GM18909 (cell line): ENCODE measurements at regions not wholly inside any gene's neighbourhood (a gene's known extent, or its start where the extent isn't known, plus 50 kb on each side); places are given as distances from the start of the nearest gene placed in this dataset.
"Not testable (repeated sequence)": the region's sequence is repeated elsewhere in the genome, so short reads cannot be mapped to it uniquely, and the experiment has no call there.

Source experiments
- ATAC-seq: cut with Tn5 transposase; IDR thresholded peaks from one replicate; pipeline ENCODE4 v1.9.1; 2021; ENCODE audit warnings: mild to moderate bottlenecking; ENCODE audit not compliant: unreplicated experiment, poor library complexity

DNA sequence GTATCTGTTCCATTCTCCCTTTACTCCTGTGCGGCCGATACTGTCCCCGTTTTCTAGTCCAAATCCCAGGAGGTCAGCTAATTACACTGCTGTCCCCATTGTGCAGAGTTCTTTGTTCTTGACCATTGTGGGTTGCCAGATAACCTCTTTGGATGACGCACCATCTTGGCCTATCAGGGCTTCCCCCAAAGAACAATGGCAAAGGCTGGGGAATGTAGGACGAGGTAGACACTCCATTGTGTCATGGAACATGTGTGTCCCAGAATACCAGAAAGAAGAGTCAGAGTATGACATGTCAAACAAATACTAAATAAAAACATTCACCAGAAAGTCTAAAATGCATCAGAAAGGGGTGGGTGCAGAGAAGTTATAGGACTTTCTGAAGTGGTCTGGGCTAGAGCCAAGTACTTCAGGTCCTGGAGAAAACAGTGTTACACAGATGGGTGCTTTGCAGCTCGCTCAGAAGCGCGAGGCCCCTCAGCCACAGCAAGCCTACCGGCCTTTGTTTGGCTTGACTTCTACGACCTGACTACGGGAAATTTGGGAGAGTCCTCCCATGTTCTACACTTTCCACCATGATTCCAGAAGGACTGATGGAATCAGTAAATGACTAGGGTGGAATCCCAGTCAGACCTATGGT, 83.2 kb upstream of the SSBP2 start:
- no peak for ATAC-seq

GRCh38 chr5:81830596-81830995, 79.7 kb upstream of the SSBP2 start:
- no peak for ATAC-seq

DNA sequence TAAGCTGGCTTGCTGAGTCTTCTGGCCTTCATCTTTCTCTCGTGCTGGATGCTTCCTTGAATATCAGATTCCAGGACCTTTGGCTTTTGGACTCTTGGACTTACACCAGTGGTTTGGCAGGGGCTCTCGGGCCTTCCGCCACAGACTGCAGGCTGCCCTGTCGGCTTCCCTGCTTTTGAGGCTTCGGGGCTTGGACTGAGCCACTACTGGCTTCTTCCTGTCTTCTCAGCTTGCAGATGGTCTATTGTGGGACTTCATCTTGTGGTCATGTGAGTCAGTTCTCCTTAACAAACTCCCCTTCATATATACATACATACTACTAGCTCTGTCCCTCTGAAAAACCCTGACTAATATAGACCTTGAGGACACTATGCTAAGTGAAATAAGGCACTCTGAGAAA, 78.3 kb upstream of the SSBP2 start:
- no peak for ATAC-seq

- ATAC-seq, result no peak
Measured at GRCh38 chr5:81827500-81827899, 76.6 kb upstream of the SSBP2 start.

GRCh38 chr5:81826128-81826527, 75.2 kb upstream of the SSBP2 start:
- ATAC-seq, result no peak

DNA sequence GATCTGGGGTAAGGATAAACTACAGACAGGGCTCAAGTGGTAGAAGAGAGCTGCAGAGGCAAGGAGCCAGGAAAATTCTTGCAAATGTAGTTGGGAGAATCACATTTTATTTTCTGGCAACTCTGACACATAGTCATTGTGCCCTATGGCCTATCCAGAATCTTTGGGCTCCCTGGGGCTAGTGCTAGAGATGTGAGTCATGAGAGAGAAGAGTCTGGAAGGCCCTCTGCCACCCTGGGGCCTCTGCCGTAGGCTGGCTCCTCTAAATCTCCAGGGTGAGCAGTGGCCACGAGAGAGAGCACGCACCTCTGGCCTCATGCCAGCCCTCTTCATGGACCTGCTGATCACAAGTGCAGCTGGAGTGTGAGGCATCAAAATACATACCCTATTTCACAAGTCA, 74.3 kb upstream of the SSBP2 start:
- ATAC-seq, result no peak

DNA sequence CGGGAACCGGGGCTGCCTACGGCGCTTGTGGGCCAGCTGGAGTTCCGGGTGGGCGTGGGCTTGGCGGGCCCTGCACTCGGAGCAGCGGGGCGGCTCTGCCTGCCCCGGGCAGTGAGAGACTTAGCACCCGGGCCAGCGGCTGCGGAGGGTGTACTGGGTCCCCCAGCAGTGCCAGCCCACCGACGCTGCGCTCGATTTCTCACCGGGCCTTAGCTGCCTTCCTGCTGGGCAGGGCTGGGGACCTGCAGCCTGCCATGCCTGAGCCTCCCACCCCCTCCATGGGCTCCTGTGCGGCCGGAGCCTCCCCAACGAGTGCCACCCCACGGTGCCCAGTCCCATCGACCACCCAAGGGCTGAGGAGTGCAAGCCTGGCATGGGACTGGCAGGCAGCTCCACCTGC, 72.8 kb upstream of the SSBP2 start:
- ATAC-seq, result not testable (repeated sequence)

GRCh38 chr5:81820863-81821262, 70.0 kb upstream of the SSBP2 start:
- no peak for ATAC-seq

- no peak for ATAC-seq
Measured at GRCh38 chr5:81820318-81820636, 69.4 kb upstream of the SSBP2 start.

DNA sequence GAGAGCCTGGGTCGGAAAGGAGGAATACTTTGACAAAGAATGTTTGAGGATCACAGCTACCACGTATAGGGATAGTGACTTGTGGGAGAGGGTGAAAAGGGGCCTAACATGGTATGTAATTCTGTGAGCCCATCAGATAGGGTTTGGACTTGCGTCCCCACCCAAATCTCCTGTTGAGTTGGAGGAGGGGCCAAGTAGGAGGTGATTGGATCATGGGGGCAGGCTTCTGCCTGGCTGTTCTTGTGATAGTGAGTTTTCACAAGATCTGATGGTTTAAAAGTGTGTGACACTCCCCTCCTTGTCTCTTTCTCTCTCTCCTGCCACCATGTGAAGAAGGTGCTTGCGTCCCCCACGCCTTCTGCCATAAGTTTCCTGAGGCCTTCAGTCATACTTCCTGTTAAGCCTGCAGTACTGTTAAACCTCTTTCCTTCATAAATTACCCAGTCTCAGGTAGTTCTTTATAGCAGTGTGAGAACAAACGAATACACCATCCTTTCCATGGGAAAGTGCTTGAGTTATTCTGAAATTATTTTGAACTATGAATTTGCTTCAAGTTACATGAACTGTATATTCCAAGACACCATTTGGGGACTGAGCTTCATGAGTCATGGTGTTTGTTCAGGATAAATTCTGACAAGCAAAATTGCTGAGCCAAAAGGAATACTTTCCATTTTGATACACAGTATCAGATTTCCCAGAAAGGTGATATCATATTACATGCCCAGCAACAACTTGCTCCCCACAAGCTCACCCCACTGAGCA, 68.8 kb upstream of the SSBP2 start:
- ATAC-seq, result no peak

- no peak for ATAC-seq
Measured at GRCh38 chr5:81817980-81818379, 67.1 kb upstream of the SSBP2 start.

DNA sequence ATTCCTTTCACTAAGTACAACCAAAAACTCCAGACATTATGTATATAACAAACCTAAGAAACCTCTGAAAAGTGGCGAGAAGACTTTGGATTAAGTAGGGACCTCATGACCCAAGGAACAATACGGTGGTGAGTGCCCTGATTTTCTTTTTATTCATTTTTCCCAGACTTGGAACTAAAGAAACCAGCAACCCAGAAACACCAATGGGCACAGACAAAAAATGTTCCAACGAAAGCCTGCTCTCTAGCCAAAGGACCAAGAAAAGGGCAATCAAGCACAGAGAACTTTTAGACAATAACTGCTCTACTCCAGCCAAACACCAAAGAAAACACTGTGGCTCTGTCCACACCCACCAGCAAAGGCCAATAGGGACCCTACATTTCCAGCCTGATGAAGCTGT, 66.2 kb upstream of the SSBP2 start:
- no peak for ATAC-seq

- ATAC-seq, result no peak
Measured at GRCh38 chr5:81815321-81815720, 64.4 kb upstream of the SSBP2 start.

GRCh38 chr5:81808106-81808505, 57.2 kb upstream of the SSBP2 start:
- ATAC-seq, result no peak

- ATAC-seq, result no peak
Measured at GRCh38 chr5:81805086-81805485, 54.2 kb upstream of the SSBP2 start.

GRCh38 chr5:81803812-81804211, 52.9 kb upstream of the SSBP2 start:
- no peak for ATAC-seq

- ATAC-seq, result no peak
Measured at GRCh38 chr5:81802625-81803024, 51.7 kb upstream of the SSBP2 start.

GRCh38 chr5:81802020-81802419, 51.1 kb upstream of the SSBP2 start:
- ATAC-seq, result no peak

DNA sequence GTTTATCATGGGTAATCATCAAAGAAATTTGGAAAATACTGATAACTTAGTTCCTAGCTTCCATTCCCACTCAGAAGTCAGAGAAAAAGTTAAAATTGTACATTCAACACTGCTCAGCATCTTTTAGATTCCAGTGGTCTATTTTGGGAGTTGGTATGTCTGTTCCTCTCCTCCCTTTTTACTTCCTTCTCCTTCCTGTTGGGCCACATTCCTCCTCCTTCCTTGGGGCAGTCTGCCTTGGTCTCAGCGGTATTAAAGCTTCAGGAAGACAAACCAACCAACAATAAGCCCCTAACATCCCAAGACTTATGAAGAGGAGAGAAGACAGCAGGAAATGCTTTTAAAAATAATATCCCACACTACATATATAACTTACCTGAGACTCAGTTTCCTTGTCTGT, 49.9 kb upstream of the SSBP2 start:
- no peak for ATAC-seq
